ENCODE measurements at regions not wholly inside any gene's neighbourhood (a gene's known extent, or its start where the extent isn't known, plus 50 kb on each side); places are given as distances from the start of the nearest gene placed in this dataset.
A peak's percentile ranks its signal among the peaks of the same experiment; 100 is the strongest.
"Not testable (repeated sequence)": the region's sequence is repeated elsewhere in the genome, so short reads cannot be mapped to it uniquely, and the experiment has no call there.

GRCh38 chr2:129794540-129794939, 184.9 kb upstream of the RAB6C start:
- FAIRE-seq = no peak

DNA sequence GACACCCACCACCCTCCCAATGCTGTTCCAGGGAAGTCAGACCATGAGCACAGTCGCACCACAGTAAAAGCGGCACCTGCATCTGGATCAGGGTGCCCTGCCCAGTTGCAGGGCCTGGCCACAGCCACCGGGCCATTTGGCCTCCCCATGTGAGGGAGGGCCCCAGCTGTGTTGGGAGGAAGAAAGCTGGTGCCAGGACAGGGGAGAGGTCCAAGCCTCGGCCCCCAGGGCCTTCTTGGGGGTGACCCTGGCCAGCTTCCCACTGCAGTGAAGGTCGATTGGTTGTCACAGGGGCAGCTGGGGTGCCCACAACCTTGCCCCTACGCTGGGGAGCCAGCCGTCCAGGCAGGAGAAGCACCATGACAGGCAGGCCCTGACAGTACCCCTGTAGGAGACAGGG, 183.2 kb upstream of the RAB6C start:
- FAIRE-seq = no peak

- no peak for FAIRE-seq
Measured at GRCh38 chr2:129796801-129797488, 182.5 kb upstream of the RAB6C start.

- FAIRE-seq = no peak
Measured at GRCh38 chr2:129797489-129798300, 181.8 kb upstream of the RAB6C start.

- FAIRE-seq = no peak
Measured at GRCh38 chr2:129798301-129798581, 181.2 kb upstream of the RAB6C start.

- FAIRE-seq = no peak
Measured at GRCh38 chr2:129798626-129799025, 180.8 kb upstream of the RAB6C start.

- FAIRE-seq = no peak
Measured at GRCh38 chr2:129799036-129799958, 180.2 kb upstream of the RAB6C start.

- FAIRE-seq = no peak
Measured at GRCh38 chr2:129800285-129800684, 179.2 kb upstream of the RAB6C start.

DNA sequence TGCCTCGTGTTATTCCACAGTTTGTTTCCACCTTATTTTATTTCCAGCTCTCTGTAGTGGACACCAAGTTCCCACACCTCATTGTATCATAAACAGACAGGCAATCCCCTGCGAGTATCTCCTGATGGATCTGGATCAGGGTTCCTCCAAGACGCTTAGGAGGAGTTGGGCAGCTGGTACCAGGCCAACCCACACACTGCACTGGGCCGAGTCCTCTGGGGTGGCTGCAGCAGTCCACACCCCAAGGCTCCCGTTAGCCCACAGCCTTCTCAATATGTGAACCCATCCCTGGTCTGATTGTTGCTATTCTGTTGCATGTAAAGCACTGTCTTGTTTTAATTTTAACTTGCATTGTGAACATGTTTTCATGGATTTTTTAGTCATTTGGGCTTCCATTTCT, 178.8 kb upstream of the RAB6C start:
- no peak for FAIRE-seq

- FAIRE-seq = no peak
Measured at GRCh38 chr2:129801575-129801974, 177.9 kb upstream of the RAB6C start.

DNA sequence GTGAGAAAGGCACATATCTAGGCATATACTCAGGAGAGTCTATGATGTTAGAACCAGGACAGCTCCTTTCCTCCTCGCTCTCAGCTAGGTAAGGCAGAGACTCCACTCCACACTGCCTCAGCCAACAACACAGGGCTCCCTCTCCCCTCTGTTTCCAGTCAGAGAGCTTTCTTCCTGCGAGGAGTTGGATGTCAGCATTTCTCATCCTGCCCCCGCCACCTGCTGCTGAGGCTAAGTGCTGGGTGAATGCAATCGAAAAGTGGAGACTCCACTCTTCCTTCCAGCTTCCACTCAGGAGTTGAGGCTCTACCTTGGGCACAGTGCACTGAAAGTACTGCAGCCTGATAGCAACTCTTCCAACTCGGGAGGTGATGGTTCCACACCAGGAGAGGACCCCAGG, 177.2 kb upstream of the RAB6C start:
- FAIRE-seq = no peak

DNA sequence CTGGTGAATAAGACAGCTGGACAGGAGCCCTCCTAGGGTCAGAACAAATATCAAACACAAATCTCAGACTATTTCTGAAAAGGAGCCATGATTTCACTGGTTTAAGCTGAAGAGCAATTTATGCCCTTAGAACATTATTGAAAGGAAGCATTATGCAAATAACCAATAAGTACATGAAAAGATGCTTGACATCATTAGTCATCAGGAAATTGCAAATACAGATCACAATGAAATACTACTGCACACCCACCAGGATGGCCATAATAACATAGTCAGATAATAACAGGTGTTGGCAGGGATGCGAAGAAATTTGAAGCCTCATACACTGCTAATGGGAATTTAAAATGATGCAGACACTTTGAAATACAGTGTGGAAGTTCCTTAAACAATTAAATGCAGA, 176.4 kb upstream of the RAB6C start:
- no peak for FAIRE-seq

DNA sequence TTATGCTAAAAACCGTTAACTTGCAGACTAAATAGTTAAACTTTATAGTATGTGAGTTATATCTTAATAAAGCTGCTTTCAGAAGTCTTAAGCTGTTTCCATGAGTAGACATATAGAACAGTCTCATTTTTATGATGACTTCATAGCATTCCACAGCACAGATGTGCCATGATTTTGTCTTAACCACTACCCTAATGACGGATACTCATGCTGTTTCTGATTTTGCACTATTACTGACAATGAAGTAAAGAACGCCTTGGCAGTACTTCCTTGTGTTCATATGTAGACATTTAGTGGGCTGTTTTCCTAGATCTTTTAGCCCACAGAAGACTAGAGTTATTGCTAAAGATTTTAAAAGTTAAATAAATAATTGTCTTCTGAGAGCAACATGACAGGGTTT, 175.6 kb upstream of the RAB6C start:
- FAIRE-seq = no peak

GRCh38 chr2:129805899-129806298, 173.6 kb upstream of the RAB6C start:
- no peak for FAIRE-seq

- no peak for FAIRE-seq
Measured at GRCh38 chr2:129806317-129806716, 173.1 kb upstream of the RAB6C start.

- FAIRE-seq = no peak
Measured at GRCh38 chr2:129806990-129807389, 172.5 kb upstream of the RAB6C start.

- FAIRE-seq = not testable (repeated sequence)
Measured at GRCh38 chr2:129807642-129808338, 171.7 kb upstream of the RAB6C start.

DNA sequence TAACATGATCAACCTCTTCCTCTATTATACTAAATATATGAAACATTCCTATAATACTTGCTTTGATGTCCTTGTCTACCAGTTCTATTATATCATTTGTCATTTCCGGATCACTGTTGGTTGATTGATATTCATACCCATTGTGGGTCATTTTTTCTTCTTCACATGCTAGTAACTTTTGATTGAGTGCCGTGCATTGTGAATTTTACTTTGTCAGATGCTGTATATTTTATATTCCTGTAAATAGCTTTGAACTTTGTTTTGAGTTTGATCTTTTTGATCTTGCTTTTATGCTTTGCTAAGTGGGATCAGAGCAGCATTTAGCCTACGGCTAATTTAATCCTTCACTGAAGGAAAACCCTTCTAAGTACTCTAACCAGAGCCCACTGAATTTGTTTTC, 168.9 kb upstream of the RAB6C start:
- no peak for FAIRE-seq

- peak; percentile 18 for FAIRE-seq
Measured at GRCh38 chr2:129812071-129812470, 167.4 kb upstream of the RAB6C start.

DNA sequence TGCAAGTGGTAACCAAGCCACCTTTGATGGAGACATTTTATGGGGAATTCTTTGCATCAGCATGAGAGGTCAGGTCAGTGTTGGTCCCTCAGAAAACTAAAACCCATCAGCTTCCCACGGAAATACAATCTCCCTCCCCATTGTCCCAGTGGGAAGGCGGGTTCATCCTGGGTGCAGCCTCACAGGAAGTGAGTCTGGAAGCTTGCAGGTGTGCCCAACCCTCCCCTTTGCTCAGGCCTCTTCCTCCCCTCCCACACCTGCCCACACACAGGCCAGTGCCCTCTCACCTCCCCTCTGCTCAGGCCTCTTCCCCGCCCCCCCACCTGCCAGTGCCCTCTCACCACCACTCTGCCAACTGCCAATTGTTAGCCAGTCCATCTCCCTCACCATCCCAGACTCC, 166.8 kb upstream of the RAB6C start:
- no peak for FAIRE-seq

DNA sequence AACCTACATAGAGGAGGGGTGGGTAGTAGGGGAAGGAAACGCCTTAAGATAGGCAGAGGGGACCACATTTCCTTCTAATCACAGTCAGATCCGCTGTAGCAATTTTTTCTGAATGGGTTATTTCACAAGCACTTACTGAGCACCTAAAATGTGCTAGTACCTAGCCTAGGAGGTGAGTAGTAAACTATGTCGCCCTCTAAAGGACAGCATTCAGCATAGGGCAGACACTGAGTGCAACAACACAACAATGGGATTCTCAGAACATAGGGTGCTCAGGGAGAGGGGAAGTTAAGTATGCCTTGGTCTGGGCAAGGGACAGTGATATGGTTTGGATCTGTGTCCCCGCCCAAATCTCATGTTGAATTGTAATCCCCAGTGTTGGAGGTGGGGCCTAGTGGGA, 166.1 kb upstream of the RAB6C start:
- no peak for FAIRE-seq

DNA sequence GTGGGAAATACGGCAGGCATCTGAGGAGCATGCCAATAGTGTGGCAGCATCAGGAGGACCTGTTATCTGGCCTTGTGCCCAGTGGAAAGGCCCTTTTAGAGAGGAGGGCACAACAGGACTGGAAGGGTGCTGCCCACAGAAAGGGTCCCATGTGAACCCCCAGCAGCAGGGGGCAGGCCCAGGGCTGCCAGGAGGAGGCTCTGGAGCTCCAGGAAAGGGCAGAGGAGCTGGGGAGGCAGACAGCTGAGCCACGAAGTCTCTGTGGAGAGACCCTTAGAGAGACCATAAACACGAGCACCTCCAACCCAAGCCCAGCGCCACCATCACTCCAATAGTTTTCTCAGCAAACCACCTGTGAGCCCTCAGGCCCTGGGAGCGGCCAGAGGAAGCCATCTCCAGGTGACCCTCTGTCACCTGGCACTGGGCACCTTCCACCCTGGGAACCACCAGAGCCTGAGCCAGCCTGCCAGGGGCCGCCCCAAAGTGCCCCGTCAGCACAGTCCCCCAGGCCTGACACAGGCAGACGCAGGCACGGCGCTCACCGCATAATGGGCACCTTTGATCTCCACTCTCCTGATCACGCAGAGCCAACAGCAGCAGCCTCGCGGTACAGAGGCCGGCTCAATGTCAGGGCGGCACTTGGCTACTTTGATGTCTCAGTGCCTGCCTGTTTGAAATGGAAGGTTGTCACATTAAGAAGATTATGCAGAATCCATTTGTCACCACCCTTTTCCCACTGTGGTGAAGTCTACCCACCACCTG, 162.5 kb upstream of the RAB6C start:
- no peak for FAIRE-seq
